ENCODE measurements at regions not wholly inside any gene's neighbourhood (a gene's known extent, or its start where the extent isn't known, plus 50 kb on each side); places are given as distances from the start of the nearest gene placed in this dataset.

GRCh38 chr1:172776071-172776470 is 117.2 kb downstream of the FASLG start:
- Mint-ChIP-seq H3K9me3 (peaks cover 2% of the 10 kb centered on the region), H3K27ac (no peak overlapping the region)

GRCh38 chr1:172777767-172778166 is 118.9 kb downstream of the FASLG start:
- no peak overlapping the region for H3K4me3 Mint-ChIP-seq
- H3K9me3 Mint-ChIP-seq: peaks cover 9% of the 10 kb centered on the region
- TF ChIP-seq CTCF (IDR thresholded peaks at IDR 0.05; ENCODE audit: unreplicated experiment): no peak
- H3K27ac Mint-ChIP-seq: no peak overlapping the region
- peaks cover 25% of the 10 kb centered on the region for H3K4me1 Mint-ChIP-seq
- no peaks in the 10 kb centered on the region for H3K27me3 Mint-ChIP-seq (ENCODE audit: low read depth)
- DNase-seq (ENCODE audit: low spot score in 2 of 2, unreplicated experiment in 2 of 2): no peak
- peaks cover 2% of the 10 kb centered on the region for H3K36me3 Mint-ChIP-seq

More at GRCh38 chr1:172776071-172776470, 117.2 kb downstream of the FASLG start:
- Mint-ChIP-seq H3K4me1 (peaks cover 25% of the 10 kb centered on the region), H3K36me3 (no peaks in the 10 kb centered on the region), H3K27me3 (ENCODE audit: low read depth) (no peaks in the 10 kb centered on the region), H3K4me3 (no peak overlapping the region)
- TF ChIP-seq CTCF (IDR thresholded peaks at IDR 0.05; ENCODE audit: unreplicated experiment): no peak
- no peak for DNase-seq (ENCODE audit: low spot score in 2 of 2, unreplicated experiment in 2 of 2)

GRCh38 chr1:172778456-172779455 is 119.9 kb downstream of the FASLG start:
- Mint-ChIP-seq H3K27me3 (ENCODE audit: low read depth) (no peaks in the 10 kb centered on the region), H3K9me3 (peaks cover 17% of the 10 kb centered on the region), H3K36me3 (peaks cover 8% of the 10 kb centered on the region), H3K4me3 (no peak overlapping the region), H3K27ac (no peak overlapping the region), H3K4me1 (peaks cover 25% of the 10 kb centered on the region)
- no peak for DNase-seq (ENCODE audit: low spot score in 2 of 2, unreplicated experiment in 2 of 2)
- TF ChIP-seq CTCF (IDR thresholded peaks at IDR 0.05; ENCODE audit: unreplicated experiment): no peak

GRCh38 chr1:172779491-172779890 is 120.6 kb downstream of the FASLG start:
- H3K4me1 Mint-ChIP-seq: peaks cover 25% of the 10 kb centered on the region
- peaks cover 8% of the 10 kb centered on the region for H3K36me3 Mint-ChIP-seq

GRCh38 chr1:172781513-172782140 is 122.7 kb downstream of the FASLG start:
- peaks cover 32% of the 10 kb centered on the region for H3K9me3 Mint-ChIP-seq
- no peak for TF ChIP-seq CTCF (IDR thresholded peaks at IDR 0.05; ENCODE audit: unreplicated experiment)
- H3K27me3 Mint-ChIP-seq (ENCODE audit: low read depth): no peaks in the 10 kb centered on the region
- peaks cover 23% of the 10 kb centered on the region for H3K4me1 Mint-ChIP-seq
- DNase-seq (ENCODE audit: low spot score in 2 of 2, unreplicated experiment in 2 of 2): no peak
- H3K4me3 Mint-ChIP-seq: no peak overlapping the region
- no peak overlapping the region for H3K27ac Mint-ChIP-seq
- peaks cover 8% of the 10 kb centered on the region for H3K36me3 Mint-ChIP-seq

More at GRCh38 chr1:172779491-172779890, 120.6 kb downstream of the FASLG start:
- no peak overlapping the region for H3K4me3 Mint-ChIP-seq
- TF ChIP-seq CTCF (IDR thresholded peaks at IDR 0.05; ENCODE audit: unreplicated experiment): no peak
- H3K27ac Mint-ChIP-seq: no peak overlapping the region
- no peaks in the 10 kb centered on the region for H3K27me3 Mint-ChIP-seq (ENCODE audit: low read depth)
- no peak for DNase-seq (ENCODE audit: low spot score in 2 of 2, unreplicated experiment in 2 of 2)
- H3K9me3 Mint-ChIP-seq: peaks cover 20% of the 10 kb centered on the region

Measured in mesothelial cell of epicardium (in vitro differentiated cells).